ENCODE measurements at regions not wholly inside any gene's neighbourhood (a gene's known extent, or its start where the extent isn't known, plus 50 kb on each side); places are given as distances from the start of the nearest gene placed in this dataset.

DNA sequence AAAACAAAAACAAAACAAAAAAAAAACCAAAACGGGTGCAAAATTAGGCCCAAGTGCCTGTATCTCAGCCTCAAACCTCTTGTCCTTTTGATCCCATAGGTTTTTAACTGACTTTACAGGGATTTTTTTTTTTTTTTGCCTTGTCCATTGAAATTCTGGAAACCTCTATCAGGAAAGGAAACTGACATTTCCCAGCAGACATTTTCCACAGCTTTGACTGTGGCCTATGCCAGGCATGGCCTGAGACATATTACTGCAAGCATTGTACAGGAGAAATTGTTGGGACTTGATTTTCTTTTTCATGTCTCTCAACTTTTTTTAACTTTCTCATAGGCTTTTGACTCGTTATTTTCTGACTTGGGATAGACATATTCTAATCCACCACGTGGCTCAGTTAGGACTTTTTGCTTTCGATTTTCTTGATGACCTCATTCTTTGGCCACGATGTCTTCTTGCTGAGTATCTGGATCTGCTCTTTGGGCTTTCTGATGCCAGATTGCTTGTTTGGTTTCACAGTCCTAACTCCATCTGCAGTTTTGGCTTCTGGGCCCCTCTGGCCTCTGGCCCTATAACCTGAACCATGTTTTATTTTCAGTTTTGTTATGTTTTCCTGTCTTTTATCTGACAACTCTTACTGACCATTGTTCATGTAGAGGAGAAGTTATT lies 336.1 kb upstream of the C11orf87 start:
- TF ChIP-seq, protein P1, sequence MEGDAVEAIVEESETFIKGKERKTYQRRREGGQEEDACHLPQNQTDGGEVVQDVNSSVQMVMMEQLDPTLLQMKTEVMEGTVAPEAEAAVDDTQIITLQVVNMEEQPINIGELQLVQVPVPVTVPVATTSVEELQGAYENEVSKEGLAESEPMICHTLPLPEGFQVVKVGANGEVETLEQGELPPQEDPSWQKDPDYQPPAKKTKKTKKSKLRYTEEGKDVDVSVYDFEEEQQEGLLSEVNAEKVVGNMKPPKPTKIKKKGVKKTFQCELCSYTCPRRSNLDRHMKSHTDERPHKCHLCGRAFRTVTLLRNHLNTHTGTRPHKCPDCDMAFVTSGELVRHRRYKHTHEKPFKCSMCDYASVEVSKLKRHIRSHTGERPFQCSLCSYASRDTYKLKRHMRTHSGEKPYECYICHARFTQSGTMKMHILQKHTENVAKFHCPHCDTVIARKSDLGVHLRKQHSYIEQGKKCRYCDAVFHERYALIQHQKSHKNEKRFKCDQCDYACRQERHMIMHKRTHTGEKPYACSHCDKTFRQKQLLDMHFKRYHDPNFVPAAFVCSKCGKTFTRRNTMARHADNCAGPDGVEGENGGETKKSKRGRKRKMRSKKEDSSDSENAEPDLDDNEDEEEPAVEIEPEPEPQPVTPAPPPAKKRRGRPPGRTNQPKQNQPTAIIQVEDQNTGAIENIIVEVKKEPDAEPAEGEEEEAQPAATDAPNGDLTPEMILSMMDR (IDR thresholded peaks at IDR 0.05; ENCODE audit: borderline replicate concordance, extremely low read depth, low read length, poor library complexity, severe bottlenecking) = no peak
- TF ChIP-seq EZH2 (IDR thresholded peaks at IDR 0.05; ENCODE audit: borderline replicate concordance, low read depth, low read length, severe bottlenecking) = no peak
